OCI-LY7 (cell line): ENCODE measurements at regions not wholly inside any gene's neighbourhood (a gene's known extent, or its start where the extent isn't known, plus 50 kb on each side); places are given as distances from the start of the nearest gene placed in this dataset.

Experiments used
- BruUV-seq: library from RNA; stranded (reverse); fragments of 400-500 nt; replicated peaks from 2 replicates; lab custom pipeline; 2021; lab: Mats Ljungman, UMichigan
- CTCF ChIA-PET: fragments of 300-600 bp; sonication (Branson Sonifier 250); formaldehyde crosslinking; loops from one replicate; lab custom pipeline; 2022; ENCODE audit warnings: antibody characterized with exemption; ENCODE audit not compliant: unreplicated experiment; lab: Charles Lee
- POLR2A ChIA-PET: fragments of 300-600 bp; sonication (Branson Sonifier 250); formaldehyde crosslinking; loops from one replicate; lab custom pipeline; 2022; ENCODE audit warnings: antibody characterized with exemption; lab: Charles Lee
- DNase-seq: peaks from one replicate; pipeline ENCODE4 v3.0.0-alpha.2; 2015; ENCODE audit warnings: low spot score
- H2AFZ ChIP-seq: fragments of 200-600 bp; sonication (generic), shearing (Covaris generic); 2 replicates; pipeline ENCODE4 v1.6.1; 2014; ENCODE audit warnings: mild to moderate bottlenecking, antibody characterized with exemption, low read length, moderate library complexity
- H3K27ac ChIP-seq: fragments of 200-600 bp; sonication (generic); 2 replicates; pipeline ENCODE4 v1.5.1; 2014; ENCODE audit warnings: mixed run types, low read depth, mild to moderate bottlenecking, moderate library complexity, low read length, inconsistent platforms; ENCODE audit not compliant: poor library complexity, severe bottlenecking
- H3K36me3 ChIP-seq: fragments of 200-600 bp; sonication (generic); 2 replicates; pipeline ENCODE4 v1.6.1; 2014; ENCODE audit warnings: mild to moderate bottlenecking, antibody characterized with exemption, low read length, moderate library complexity, mixed read lengths; ENCODE audit not compliant: insufficient read depth
- H3K4me1 ChIP-seq: fragments of 200-600 bp; sonication (generic); 2 replicates; pipeline ENCODE4 v1.5.1; 2014; ENCODE audit warnings: mild to moderate bottlenecking, low read length; ENCODE audit not compliant: insufficient read depth, poor library complexity, severe bottlenecking
- H3K4me2 ChIP-seq: fragments of 200-600 bp; sonication (generic); 2 replicates; pipeline ENCODE4 v1.6.1; 2014; ENCODE audit warnings: mild to moderate bottlenecking, low read length
- H3K4me3 ChIP-seq: fragments of 200-600 bp; sonication (generic); 2 replicates; pipeline ENCODE4 v1.5.1; 2014; ENCODE audit warnings: mild to moderate bottlenecking, low read depth, low read length; ENCODE audit not compliant: poor library complexity, severe bottlenecking
- H3K79me2 ChIP-seq: fragments of 200-600 bp; sonication (generic); 2 replicates; pipeline ENCODE4 v1.6.1; 2016; ENCODE audit warnings: low read depth, mild to moderate bottlenecking, low read length, moderate library complexity, mixed read lengths; ENCODE audit not compliant: insufficient read depth
- H3K9me2 ChIP-seq: fragments of 200-600 bp; sonication (generic); 2 replicates; pipeline ENCODE4 v1.6.1; 2016; ENCODE audit warnings: mild to moderate bottlenecking, low read length, mixed read lengths; ENCODE audit not compliant: insufficient read depth
- H3K9me3 ChIP-seq: fragments of 200-600 bp; sonication (generic); 2 replicates; pipeline ENCODE4 v1.6.1; 2014; ENCODE audit warnings: mild to moderate bottlenecking, mixed run types, low read length, mixed read lengths
- H4K20me1 ChIP-seq: fragments of 200-600 bp; sonication (generic); 2 replicates; pipeline ENCODE4 v1.6.1; 2014; ENCODE audit warnings: mild to moderate bottlenecking, antibody characterized with exemption, low read length, moderate library complexity, mixed read lengths; ENCODE audit not compliant: insufficient read depth
- EZH2phosphoT487 ChIP-seq: fragments of 200-600 bp; sonication (generic); IDR thresholded peaks from 2 replicates; pipeline ENCODE4 v1.6.1; 2018; ENCODE audit warnings: low read depth, borderline replicate concordance, mild to moderate bottlenecking, mixed run types, antibody characterized with exemption, low read length, moderate library complexity, mixed read lengths
- intact Hi-C: fragments of 100-400 bp; cut with micrococcal nuclease; formaldehyde crosslinking; loops from one replicate; pipeline ENCODE4 v1.10.0; 2022; ENCODE audit not compliant: unreplicated experiment
- TF ChIP-seq, protein P1 (sequence below): fragments of 200-600 bp; sonication (generic); conservative IDR thresholded peaks from 2 replicates; pipeline ENCODE4 v1.5.1; 2014; ENCODE audit warnings: mild to moderate bottlenecking, antibody characterized with exemption, low read length, moderate library complexity, mixed read lengths

DNA sequence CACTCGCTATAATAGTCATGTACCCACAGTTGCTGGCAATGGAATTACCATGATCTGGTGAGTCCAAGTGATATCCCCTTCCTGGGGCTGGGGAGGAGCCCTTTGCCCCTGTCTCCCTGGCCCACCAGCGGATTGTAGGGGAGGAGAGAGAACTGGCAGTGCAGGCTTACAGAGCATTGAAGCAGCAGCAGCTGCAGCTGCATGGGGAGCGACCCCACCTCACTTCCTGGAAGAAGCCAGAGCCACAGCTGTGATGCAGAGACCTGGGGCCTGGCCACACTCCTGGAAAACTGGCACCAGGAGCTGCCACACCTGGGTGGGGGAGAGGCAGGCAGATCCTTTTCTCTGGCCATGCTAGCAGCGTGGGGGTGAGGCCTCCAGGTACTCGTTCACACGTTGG lies 300.1 kb upstream of the PROK2 start:
- intact Hi-C loops = no loop called here
- CTCF ChIA-PET = interaction anchor here (2.3 kb wide), 1 partner anchor 10 kb away, joined by 8 read pairs; no protein-coding TSS in a partner anchor

DNA sequence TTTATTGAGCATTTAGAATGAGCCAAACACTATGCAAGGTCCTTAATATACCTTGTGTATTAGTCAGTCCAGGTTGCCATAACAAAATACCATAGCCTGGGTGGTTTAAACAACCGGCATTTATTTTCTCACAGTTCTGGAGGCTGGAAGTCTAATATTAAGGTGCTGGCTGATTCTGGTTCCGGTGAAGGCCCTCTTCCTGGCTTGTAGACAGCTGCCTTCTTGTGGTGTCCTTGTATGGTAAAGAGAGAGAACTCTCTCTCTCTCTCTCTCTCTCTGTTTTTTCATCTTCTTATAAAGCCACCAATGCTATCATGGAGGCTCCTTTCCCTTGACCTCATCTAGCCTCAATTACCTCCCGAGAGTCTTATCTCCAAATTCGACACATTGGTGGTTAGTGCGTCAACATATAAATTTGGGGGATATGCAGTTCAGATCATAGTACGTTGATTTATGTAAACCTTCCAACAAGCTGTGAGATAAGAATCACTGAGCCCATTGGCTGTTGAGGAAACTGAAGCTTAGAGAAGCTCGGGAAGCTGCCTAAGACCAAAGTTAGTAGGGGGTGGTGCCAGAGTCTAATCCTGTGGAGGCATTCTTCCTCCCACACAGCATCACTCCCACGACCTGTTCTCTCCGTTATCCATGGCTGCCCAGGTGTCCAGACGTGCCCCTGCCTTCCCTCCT lies 298.0 kb upstream of the PROK2 start:
- TF ChIP-seq EZH2phosphoT487 = no peak
- TF ChIP-seq, protein P1, sequence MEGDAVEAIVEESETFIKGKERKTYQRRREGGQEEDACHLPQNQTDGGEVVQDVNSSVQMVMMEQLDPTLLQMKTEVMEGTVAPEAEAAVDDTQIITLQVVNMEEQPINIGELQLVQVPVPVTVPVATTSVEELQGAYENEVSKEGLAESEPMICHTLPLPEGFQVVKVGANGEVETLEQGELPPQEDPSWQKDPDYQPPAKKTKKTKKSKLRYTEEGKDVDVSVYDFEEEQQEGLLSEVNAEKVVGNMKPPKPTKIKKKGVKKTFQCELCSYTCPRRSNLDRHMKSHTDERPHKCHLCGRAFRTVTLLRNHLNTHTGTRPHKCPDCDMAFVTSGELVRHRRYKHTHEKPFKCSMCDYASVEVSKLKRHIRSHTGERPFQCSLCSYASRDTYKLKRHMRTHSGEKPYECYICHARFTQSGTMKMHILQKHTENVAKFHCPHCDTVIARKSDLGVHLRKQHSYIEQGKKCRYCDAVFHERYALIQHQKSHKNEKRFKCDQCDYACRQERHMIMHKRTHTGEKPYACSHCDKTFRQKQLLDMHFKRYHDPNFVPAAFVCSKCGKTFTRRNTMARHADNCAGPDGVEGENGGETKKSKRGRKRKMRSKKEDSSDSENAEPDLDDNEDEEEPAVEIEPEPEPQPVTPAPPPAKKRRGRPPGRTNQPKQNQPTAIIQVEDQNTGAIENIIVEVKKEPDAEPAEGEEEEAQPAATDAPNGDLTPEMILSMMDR = no peak
- Histone ChIP-seq H4K20me1 (no peaks in the 10 kb centered on the region), H3K4me3 (peak overlapping the region; percentile 12), H3K79me2 (no peaks in the 10 kb centered on the region), H2AFZ (peak overlapping the region; percentile 57), H3K4me2 (peak overlapping the region; percentile 71), H3K4me1 (peaks cover 96% of the 10 kb centered on the region), H3K27ac (peak overlapping the region; percentile 65), H3K36me3 (no peaks in the 10 kb centered on the region), H3K9me2 (no peaks in the 10 kb centered on the region), H3K9me3 (no peaks in the 10 kb centered on the region)
- peak; percentile 40 for DNase-seq
- BruUV-seq = no TSS peak
- ChIA-PET CTCF (interaction anchor here (1.5 kb wide), 1 partner anchor 10 kb away, joined by 5 read pairs; no protein-coding TSS in a partner anchor), POLR2A (interaction anchor here (0.7 to 5.8 kb wide), 9 partner anchors 9 to 100 kb away, joined by 3 to 40 read pairs (median 4); no protein-coding TSS in a partner anchor)
- intact Hi-C loops = no loop called here

More for the DNA sequence above, 300.1 kb upstream of the PROK2 start:
- peaks cover 77% of the 10 kb centered on the region for H3K4me1 ChIP-seq
- peak overlapping the region; percentile 59 for H3K4me2 ChIP-seq
- no peak overlapping the region for H3K4me3 ChIP-seq
- H3K36me3 ChIP-seq = no peaks in the 10 kb centered on the region
- peak; percentile 69 for DNase-seq
- TF ChIP-seq EZH2phosphoT487 = no peak
- TF ChIP-seq, protein P1 = no peak
- H4K20me1 ChIP-seq = no peaks in the 10 kb centered on the region
- no peaks in the 10 kb centered on the region for H3K9me3 ChIP-seq
- peak overlapping the region; percentile 78 for H3K27ac ChIP-seq
- no peaks in the 10 kb centered on the region for H3K9me2 ChIP-seq
- peak overlapping the region; percentile 59; the same call in 1 of the 2 replicates for H2AFZ ChIP-seq
- POLR2A ChIA-PET = interaction anchor here (0.7 to 3.0 kb wide), 3 partner anchors 12 to 361 kb away, joined by 3 to 31 read pairs (median 9); no protein-coding TSS in a partner anchor
- H3K79me2 ChIP-seq = no peaks in the 10 kb centered on the region
- BruUV-seq = no TSS peak
